ENCODE measurements at regions not wholly inside any gene's neighbourhood (a gene's known extent, or its start where the extent isn't known, plus 50 kb on each side); places are given as distances from the start of the nearest gene placed in this dataset.

DNA sequence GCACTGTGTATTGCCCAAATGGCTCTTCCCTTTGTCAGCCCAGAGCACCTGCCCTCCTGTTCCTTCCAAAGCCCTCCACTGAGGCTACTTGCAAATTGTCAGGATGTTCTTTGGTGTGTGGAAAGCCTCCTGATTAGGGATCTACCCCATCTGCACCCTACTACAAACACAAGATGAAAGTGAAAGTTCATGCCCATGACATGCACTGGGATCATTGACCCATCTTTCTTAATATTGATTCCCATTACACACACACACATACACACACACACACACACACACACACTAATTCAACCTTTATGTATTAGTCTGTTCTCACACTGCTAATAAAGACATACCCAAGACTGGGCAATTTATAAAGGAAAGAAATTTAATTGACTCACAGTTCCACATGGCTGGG lies 213.7 kb upstream of the IGFBP3 start:
- no peak overlapping the region for H2AFZ ChIP-seq (ENCODE audit: low read depth, low read length)
- no peak for TF ChIP-seq EZH2 (IDR thresholded peaks at IDR 0.05; ENCODE audit: insufficient read depth, low read length)
- TF ChIP-seq, protein P1, sequence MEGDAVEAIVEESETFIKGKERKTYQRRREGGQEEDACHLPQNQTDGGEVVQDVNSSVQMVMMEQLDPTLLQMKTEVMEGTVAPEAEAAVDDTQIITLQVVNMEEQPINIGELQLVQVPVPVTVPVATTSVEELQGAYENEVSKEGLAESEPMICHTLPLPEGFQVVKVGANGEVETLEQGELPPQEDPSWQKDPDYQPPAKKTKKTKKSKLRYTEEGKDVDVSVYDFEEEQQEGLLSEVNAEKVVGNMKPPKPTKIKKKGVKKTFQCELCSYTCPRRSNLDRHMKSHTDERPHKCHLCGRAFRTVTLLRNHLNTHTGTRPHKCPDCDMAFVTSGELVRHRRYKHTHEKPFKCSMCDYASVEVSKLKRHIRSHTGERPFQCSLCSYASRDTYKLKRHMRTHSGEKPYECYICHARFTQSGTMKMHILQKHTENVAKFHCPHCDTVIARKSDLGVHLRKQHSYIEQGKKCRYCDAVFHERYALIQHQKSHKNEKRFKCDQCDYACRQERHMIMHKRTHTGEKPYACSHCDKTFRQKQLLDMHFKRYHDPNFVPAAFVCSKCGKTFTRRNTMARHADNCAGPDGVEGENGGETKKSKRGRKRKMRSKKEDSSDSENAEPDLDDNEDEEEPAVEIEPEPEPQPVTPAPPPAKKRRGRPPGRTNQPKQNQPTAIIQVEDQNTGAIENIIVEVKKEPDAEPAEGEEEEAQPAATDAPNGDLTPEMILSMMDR (IDR thresholded peaks at IDR 0.05; ENCODE audit: insufficient read depth, low read depth, low read length) = no peak
- no peak overlapping the region for H3K4me3 ChIP-seq (ENCODE audit: insufficient read depth, low read depth, low read length)
- H3K4me2 ChIP-seq (ENCODE audit: low read length) = no peak overlapping the region
- Mint-ChIP-seq H3K36me3 (ENCODE audit: low read depth, unreplicated experiment) (no peaks in the 10 kb centered on the region), H3K4me1 (ENCODE audit: low read depth, unreplicated experiment) (peaks cover 43% of the 10 kb centered on the region), H3K27me3 (ENCODE audit: low read depth, unreplicated experiment) (no peaks in the 10 kb centered on the region), H3K9me3 (ENCODE audit: unreplicated experiment) (peaks cover 8% of the 10 kb centered on the region), H3K27ac (ENCODE audit: unreplicated experiment) (peak overlapping the region; percentile 7), H3K4me3 (ENCODE audit: unreplicated experiment) (no peak overlapping the region)
- no peaks in the 10 kb centered on the region for H3K9me3 ChIP-seq (ENCODE audit: insufficient read depth, low read depth, low read length)
- no peaks in the 10 kb centered on the region for H3K27me3 ChIP-seq (ENCODE audit: insufficient read depth, low read length)
- H3K9ac ChIP-seq (ENCODE audit: low read length) = no peak overlapping the region
- H3K4me1 ChIP-seq (ENCODE audit: insufficient read depth, low read length) = peaks cover 5% of the 10 kb centered on the region
- H3K79me2 ChIP-seq (ENCODE audit: insufficient read depth, low read length) = no peaks in the 10 kb centered on the region
- H3K36me3 ChIP-seq (ENCODE audit: insufficient read depth, low read length) = no peaks in the 10 kb centered on the region
- no peak overlapping the region for H3K27ac ChIP-seq (ENCODE audit: low read depth, low read length)
- FAIRE-seq (no peak), DNase-seq (ENCODE audit: low read depth) (no peak)
- no peaks in the 10 kb centered on the region for H4K20me1 ChIP-seq (ENCODE audit: insufficient read depth, low read length)

DNA sequence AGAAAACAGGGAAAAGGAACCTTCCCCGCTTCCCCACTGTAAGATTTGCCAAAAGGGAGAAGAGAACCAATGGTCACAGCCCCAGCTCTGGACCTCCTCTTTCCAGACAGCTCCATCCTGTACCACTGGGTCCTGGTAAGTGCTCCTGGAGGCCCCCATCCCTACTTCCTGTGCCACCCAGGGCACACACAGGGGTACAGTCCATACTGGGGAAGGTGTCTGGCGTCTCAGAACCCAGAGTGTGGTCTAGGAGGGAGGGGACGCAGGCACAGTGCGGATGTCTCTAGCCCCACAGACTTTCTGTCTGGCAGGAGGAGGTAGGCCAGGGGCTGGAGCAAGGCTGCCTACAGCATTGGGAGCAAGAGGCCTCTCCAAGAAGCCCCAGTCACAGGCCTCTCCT lies 213.3 kb upstream of the IGFBP3 start:
- Histone ChIP-seq H3K4me3 (ENCODE audit: insufficient read depth, low read depth, low read length) (no peak overlapping the region), H2AFZ (ENCODE audit: low read depth, low read length) (no peak overlapping the region), H3K79me2 (ENCODE audit: insufficient read depth, low read length) (no peaks in the 10 kb centered on the region), H3K4me2 (ENCODE audit: low read length) (no peak overlapping the region), H3K9ac (ENCODE audit: low read length) (no peak overlapping the region), H3K36me3 (ENCODE audit: insufficient read depth, low read length) (no peaks in the 10 kb centered on the region), H3K27me3 (ENCODE audit: insufficient read depth, low read length) (no peaks in the 10 kb centered on the region), H3K9me3 (ENCODE audit: insufficient read depth, low read depth, low read length) (no peaks in the 10 kb centered on the region), H3K4me1 (ENCODE audit: insufficient read depth, low read length) (peaks cover 5% of the 10 kb centered on the region), H4K20me1 (ENCODE audit: insufficient read depth, low read length) (no peaks in the 10 kb centered on the region), H3K27ac (ENCODE audit: low read depth, low read length) (no peak overlapping the region)
- TF ChIP-seq EZH2 (IDR thresholded peaks at IDR 0.05; ENCODE audit: insufficient read depth, low read length) = no peak
- TF ChIP-seq, protein P1 (IDR thresholded peaks at IDR 0.05; ENCODE audit: insufficient read depth, low read depth, low read length) = no peak
- no peaks in the 10 kb centered on the region for H3K36me3 Mint-ChIP-seq (ENCODE audit: low read depth, unreplicated experiment)
- no peak overlapping the region for H3K4me3 Mint-ChIP-seq (ENCODE audit: unreplicated experiment)
- H3K9me3 Mint-ChIP-seq (ENCODE audit: unreplicated experiment) = peaks cover 8% of the 10 kb centered on the region
- H3K27ac Mint-ChIP-seq (ENCODE audit: unreplicated experiment) = no peak overlapping the region
- FAIRE-seq (no peak), DNase-seq (ENCODE audit: low read depth) (no peak)
- H3K27me3 Mint-ChIP-seq (ENCODE audit: low read depth, unreplicated experiment) = no peaks in the 10 kb centered on the region
- peaks cover 40% of the 10 kb centered on the region for H3K4me1 Mint-ChIP-seq (ENCODE audit: low read depth, unreplicated experiment)

DNA sequence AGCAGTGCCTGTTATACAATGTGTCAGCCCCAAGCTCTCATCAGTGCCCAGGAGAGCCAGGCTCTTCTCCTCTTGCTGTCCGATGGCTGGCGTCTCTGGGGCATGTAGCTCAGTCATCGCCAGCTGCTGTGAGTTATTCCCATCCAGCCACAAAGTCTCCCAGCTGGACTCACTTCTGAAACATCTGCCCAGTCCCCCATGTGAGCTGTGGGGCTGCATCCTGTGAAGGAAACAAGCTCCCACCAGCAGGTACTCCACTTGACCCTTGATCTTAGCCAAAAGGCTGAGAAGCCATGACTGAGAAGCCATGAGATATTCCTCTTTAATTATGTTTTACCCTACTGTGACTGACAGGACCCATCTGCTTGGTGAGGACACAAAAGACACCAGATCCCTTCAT lies 212.7 kb upstream of the IGFBP3 start:
- Histone ChIP-seq H2AFZ (ENCODE audit: low read depth, low read length) (no peak overlapping the region), H3K36me3 (ENCODE audit: insufficient read depth, low read length) (no peaks in the 10 kb centered on the region), H3K9ac (ENCODE audit: low read length) (no peak overlapping the region), H3K4me2 (ENCODE audit: low read length) (no peak overlapping the region), H3K9me3 (ENCODE audit: insufficient read depth, low read depth, low read length) (no peaks in the 10 kb centered on the region), H3K4me3 (ENCODE audit: insufficient read depth, low read depth, low read length) (no peak overlapping the region), H3K4me1 (ENCODE audit: insufficient read depth, low read length) (no peaks in the 10 kb centered on the region), H3K79me2 (ENCODE audit: insufficient read depth, low read length) (no peaks in the 10 kb centered on the region), H3K27ac (ENCODE audit: low read depth, low read length) (no peak overlapping the region), H3K27me3 (ENCODE audit: insufficient read depth, low read length) (no peaks in the 10 kb centered on the region), H4K20me1 (ENCODE audit: insufficient read depth, low read length) (no peaks in the 10 kb centered on the region)
- FAIRE-seq = no peak
- Mint-ChIP-seq H3K27ac (ENCODE audit: unreplicated experiment) (peak overlapping the region; percentile 91), H3K4me3 (ENCODE audit: unreplicated experiment) (no peak overlapping the region), H3K27me3 (ENCODE audit: low read depth, unreplicated experiment) (no peaks in the 10 kb centered on the region), H3K36me3 (ENCODE audit: low read depth, unreplicated experiment) (no peaks in the 10 kb centered on the region), H3K4me1 (ENCODE audit: low read depth, unreplicated experiment) (peaks cover 34% of the 10 kb centered on the region), H3K9me3 (ENCODE audit: unreplicated experiment) (peaks cover 8% of the 10 kb centered on the region)
- DNase-seq (ENCODE audit: low read depth) = no peak
- TF ChIP-seq EZH2 (IDR thresholded peaks at IDR 0.05; ENCODE audit: insufficient read depth, low read length) = no peak
- TF ChIP-seq, protein P1 (IDR thresholded peaks at IDR 0.05; ENCODE audit: insufficient read depth, low read depth, low read length) = no peak
